NCI-H1694 treated with DMSO at 0.1 percent for 48 hours (cell line): ENCODE measurements at regions not wholly inside any gene's neighbourhood (a gene's known extent, or its start where the extent isn't known, plus 50 kb on each side); places are given as distances from the start of the nearest gene placed in this dataset.

Source experiments
- DNase-seq: peaks from one replicate; lab custom pipeline; 2025; lab: John Stamatoyannopoulos, UW

DNA sequence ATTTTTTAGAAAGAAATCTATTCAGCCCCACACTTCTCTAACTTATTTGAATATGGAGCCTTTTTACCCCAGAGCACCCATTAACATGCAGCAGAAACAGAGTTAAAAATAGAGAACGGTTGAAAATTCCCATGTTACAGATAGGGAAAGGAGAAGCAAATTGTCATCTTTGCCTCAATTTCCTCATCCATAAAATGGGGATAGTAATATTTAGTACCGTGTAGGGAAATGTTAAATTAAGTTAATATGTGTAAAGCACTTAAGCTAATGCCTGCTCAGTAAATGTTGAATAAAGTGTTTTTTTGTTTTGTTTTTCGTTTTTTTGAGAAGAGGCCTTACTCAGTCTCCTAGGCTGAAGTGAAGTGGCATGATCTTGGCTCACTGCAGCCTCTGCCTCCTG is 50.3 kb downstream of the NAV1 start:
- no peak for DNase-seq

- no peak for DNase-seq
Measured at GRCh38 chr1:201590474-201590873, 51.5 kb downstream of the NAV1 start.

- no peak for DNase-seq
Measured at GRCh38 chr1:201591348-201591747, 52.4 kb downstream of the NAV1 start.

DNA sequence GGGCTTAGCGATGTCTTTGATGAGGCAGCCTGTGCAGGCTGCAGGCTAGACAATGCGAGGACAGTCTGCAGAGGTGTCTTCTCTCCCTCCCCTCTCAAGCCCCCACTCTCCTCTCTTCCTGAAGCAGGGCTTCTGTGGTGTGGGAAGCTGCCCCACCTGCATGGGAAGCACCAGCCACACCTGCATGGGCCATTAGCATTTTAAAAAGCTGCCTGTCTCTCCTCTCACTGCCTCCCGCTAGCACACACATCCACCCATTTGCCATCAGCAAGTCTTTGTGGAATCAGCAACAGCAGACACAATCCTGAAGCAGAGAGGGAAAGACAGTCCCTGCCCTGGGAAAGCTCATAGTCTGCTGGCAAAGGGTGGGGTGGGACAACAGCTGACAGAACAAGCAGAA is 53.1 kb downstream of the NAV1 start:
- no peak for DNase-seq

GRCh38 chr1:201593200-201593921 is 54.4 kb downstream of the NAV1 start:
- DNase-seq, result no peak

DNA sequence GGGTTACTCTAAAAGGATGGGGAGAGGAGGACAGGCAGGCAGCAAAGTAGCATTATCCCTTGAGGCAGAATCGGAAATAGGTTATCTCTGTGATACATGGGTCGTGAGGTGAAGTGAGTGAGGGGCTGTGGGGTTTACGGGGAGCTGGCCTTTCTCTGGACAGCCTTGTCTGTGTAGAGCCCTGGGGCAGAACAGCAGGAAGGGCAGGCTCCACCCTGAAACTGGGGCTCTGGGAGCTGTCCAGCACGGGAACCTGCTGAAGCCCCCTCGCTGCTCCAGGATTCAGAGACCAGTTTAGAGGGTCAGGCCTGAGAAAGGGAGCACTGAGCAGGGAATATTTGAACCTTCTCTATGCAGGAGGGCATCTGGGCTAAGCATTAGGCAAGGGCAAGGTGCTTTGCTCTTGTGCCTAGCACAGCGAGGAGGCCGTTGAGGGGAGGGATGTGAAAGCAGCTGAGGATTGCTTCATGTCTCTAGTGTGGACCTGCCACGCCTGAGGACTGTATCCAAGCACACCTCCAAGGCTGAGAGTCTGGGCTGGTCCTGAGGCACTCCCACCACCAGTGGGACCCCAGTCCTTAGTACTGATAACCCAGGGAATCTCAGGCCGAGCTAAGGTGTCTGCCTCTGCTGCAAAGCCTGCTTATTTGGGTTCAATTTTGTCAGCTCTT is 55.8 kb downstream of the NAV1 start:
- no peak for DNase-seq

DNA sequence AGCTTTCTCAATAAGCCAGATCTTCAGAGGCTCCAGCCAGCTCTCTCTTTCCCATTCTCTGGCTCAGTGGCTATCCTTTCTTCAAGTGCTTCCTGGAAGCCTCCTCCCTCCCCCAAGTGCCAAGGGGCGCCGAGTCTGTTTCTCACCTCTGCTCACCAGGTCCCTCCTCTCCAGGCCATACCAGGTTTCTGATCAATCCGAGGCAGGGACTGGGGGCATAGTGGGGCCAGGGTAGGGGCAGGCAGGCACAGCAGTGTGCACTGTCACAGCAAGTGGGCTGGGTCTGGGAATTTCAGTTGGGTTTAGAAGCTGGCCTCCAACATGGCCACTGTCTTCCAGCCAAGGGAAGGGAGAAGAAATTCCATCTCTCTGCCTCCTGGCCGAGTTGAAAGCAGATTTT is 56.5 kb downstream of the NAV1 start:
- no peak for DNase-seq

- DNase-seq, result no peak
Measured at GRCh38 chr1:201596101-201596868, 57.4 kb downstream of the NAV1 start.

GRCh38 chr1:201597551-201598230 is 58.8 kb downstream of the NAV1 start:
- DNase-seq, result no peak

DNA sequence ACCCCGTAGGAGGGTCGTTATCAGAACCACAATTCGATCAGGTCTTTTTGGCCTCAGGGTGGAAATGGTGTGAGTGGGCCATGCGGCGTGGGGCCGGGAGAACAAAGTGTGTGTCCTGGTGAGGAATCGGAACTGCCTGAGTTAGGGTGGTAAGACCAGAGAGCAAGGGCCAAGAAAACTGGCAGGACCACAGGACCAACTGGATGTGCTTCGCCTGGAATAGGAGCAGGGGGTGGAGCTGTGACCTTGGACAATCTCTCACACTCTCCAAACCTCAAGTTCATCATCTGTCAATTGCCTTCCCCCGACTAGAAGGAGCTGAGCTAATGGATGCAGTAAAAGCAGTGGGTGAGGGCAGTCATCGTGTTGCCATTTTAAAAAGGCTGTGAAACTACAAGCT is 59.5 kb downstream of the NAV1 start:
- no peak for DNase-seq

DNA sequence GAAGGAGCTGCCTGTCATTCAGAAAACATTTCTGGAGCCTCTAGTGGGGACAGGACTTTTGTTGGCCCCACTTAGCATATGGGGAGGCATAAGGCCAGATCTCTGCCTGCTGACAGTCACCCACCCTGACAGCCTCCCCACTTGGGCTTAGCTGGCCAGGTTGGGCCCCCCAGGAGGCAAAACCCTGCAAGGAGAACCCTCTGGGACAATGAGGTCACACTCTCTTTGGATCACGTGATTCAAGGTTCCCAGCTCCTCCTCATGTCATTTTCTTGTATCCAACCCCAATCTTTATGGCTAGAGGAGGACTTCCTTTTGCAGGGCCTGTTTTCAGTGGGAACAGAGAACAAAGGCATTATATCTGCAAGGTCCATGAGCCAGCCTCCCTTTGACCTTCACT is 60.0 kb downstream of the NAV1 start:
- no peak for DNase-seq

DNA sequence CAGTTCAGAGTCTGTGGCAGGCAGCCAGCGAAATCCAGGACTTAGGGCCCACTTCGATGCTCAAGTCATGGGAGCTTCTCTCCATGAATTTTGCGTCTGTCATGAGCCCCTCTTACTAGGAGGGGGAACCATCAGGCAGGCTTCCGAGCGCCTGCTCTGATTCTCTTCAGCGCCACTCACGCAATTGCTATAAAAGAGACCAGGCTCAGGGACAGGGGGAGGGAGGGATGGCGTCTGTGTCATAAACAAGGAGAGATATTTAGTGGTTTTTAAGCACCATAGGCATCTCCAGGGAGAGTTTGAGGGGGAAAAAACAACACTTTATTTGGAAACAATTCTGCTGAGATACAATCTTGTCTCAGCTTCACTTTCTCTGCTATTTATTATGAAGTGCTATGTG is 60.6 kb downstream of the NAV1 start:
- no peak for DNase-seq

DNA sequence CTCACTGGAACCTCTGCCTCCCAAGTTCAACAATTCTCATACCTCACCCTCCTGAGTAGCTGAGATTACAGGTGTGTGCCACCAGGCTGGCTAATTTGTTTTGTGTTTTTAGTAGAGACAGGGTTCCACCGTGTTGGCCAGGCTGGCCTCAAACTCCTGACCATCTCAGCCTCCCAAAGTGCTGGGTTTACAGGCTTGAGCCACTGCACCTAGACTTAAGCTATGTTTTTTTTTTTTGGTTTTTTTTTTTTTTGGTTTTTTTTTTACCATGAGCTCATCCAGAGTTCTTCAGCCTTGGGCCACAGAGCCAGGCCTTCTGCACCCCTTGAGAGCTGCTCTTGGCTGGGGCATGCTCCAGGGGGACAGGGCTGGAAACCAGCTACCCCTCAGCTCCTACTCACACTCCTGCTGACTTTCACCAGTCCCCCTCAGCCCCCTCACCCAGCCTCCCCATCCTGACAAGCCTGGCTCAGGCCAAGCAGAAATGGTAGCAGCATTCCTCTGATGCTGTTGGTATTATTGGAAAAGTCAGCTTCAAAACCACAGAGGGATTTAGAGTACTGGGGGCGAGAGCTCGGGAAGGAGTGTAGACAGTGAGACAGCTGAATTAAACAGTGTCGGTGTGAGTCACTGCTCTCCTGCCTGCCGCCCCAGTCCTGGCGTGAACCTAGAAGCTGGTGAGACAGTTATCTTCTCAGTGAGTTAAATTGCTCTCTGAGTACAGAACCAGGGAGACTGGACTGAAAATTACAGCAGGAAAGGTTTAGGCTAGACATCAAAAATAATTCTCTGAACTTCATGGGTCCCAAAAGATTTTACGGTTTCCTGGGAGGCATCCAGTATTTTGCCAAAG is 63.7 kb downstream of the NAV1 start:
- no peak for DNase-seq

GRCh38 chr1:201603613-201604232 is 64.8 kb downstream of the NAV1 start:
- no peak for DNase-seq

DNA sequence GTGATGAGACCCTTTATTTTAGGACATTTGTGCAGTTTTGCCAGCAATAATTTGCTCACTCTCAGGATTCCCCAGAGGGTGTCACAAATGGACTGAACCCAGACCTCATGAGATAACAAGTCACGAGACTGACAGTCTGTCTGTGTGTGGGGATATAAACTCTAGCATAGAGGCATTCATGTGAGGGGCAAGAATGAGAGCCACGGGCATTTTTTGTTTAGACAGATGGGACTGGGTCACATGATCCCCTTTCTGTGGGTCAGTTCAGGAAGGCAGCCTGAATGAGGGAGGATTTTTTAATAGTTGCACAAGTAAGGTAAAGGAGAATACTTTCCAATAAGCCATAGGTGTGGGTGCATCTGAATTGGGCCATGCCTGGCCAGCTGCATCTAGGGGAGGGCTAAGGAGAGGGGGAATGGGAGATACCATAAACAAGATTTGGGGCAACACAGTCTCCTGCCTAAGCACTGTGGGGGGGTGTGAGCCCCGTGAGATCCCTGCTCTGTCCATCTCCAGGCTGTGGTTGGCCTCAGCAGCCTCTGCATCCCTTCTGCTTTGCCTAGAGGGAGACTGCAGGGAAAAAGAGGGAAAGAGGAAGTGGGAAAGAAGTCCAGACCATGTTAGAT is 66.6 kb downstream of the NAV1 start:
- DNase-seq, result no peak

DNA sequence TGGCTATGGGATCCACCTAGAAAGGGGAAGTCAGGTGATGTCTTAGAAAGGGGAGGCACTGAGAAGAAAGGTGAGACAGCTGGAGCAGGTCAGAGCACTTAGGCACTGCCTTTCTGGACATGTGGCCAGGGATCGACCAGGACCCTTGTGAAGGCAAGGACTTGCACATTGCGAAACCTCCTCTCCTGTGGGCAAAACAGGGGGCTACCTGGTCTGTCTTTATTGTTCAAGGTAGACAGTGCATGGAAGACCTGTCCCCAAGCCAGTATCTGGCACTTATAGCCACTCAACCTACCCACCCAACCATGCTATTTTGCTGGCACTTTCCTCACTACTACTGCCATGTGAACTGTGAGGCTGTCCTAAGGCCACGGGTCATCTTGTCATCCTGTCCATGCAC is 67.2 kb downstream of the NAV1 start:
- DNase-seq, result no peak

GRCh38 chr1:201606623-201607022 is 67.7 kb downstream of the NAV1 start:
- no peak for DNase-seq

GRCh38 chr1:201608635-201609395 is 69.9 kb downstream of the NAV1 start:
- DNase-seq, result no peak

DNA sequence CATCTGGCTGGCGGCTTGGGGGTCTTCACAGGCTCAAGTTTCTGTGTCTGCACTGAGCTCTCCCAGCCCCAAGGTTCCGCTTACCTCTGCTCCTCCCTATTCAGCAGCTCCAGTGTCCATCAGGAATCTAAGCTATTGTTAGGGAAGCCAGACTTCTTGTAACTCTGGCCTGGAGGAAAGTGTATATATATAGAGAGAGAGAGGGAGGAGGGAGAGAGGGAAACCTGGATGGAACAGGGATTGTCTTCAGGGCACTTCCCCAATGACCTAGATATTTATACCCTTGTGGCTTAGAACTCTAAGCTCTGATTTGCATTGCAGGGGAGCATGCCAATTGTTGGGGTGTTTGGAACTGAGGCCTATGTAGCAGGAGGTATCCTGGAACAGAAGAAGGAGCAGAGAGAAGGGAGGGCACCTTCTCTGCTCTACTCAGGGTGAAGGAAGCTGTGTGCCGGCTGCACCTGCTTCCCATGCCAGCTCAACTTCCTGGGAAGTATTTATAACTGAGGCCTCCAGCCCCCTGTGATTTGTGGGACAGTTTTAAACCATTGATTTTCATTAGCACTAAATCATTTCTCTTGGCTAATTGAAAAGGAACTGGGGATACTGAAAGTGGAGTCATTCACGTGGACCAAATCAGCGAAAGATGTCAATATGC is 70.9 kb downstream of the NAV1 start:
- DNase-seq, result no peak
